ENCODE measurements at regions not wholly inside any gene's neighbourhood (a gene's known extent, or its start where the extent isn't known, plus 50 kb on each side); places are given as distances from the start of the nearest gene placed in this dataset.
"Not testable (repeated sequence)": the region's sequence is repeated elsewhere in the genome, so short reads cannot be mapped to it uniquely, and the experiment has no call there.

GRCh38 chr11:81967242-81967641, 766.4 kb downstream of the FAM181B start:
- TF ChIP-seq, protein P1, sequence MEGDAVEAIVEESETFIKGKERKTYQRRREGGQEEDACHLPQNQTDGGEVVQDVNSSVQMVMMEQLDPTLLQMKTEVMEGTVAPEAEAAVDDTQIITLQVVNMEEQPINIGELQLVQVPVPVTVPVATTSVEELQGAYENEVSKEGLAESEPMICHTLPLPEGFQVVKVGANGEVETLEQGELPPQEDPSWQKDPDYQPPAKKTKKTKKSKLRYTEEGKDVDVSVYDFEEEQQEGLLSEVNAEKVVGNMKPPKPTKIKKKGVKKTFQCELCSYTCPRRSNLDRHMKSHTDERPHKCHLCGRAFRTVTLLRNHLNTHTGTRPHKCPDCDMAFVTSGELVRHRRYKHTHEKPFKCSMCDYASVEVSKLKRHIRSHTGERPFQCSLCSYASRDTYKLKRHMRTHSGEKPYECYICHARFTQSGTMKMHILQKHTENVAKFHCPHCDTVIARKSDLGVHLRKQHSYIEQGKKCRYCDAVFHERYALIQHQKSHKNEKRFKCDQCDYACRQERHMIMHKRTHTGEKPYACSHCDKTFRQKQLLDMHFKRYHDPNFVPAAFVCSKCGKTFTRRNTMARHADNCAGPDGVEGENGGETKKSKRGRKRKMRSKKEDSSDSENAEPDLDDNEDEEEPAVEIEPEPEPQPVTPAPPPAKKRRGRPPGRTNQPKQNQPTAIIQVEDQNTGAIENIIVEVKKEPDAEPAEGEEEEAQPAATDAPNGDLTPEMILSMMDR (IDR thresholded peaks at IDR 0.05; ENCODE audit: low read depth, low read length), result no peak
- CTCF ChIA-PET, result no interaction called here

DNA sequence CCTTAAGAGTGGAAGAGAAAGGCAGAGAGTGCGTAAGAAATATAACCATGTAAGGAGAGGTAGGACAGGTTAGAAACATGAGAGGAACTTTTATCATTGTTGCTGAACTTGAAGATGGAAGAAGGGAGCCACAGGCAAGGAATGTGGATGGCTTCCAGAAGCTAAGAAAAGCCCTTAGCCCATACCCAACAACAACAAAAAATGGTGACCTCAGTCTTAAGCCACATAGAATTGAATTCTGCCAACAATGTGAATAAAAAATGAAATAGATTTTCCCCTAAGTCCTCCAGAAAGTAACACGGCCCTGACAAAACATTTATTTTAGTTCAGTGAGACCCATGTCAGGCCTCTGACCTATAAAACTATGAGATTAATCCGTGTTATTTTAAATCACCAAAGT, 767.3 kb downstream of the FAM181B start:
- Histone ChIP-seq H3K9me3 (ENCODE audit: control insufficient read depth, insufficient read depth, low read length) (no peaks in the 10 kb centered on the region), H3K27ac (ENCODE audit: low read depth, low read length) (no peak overlapping the region), H3K4me3 (ENCODE audit: low read depth, low read length) (no peak overlapping the region), H3K27me3 (ENCODE audit: control insufficient read depth, insufficient read depth, low read length) (no peaks in the 10 kb centered on the region)
- ChIA-PET POLR2A (no interaction called here), CTCF (no interaction called here)
- DNase-seq (ENCODE audit: low read depth, low spot score), result no peak
- TF ChIP-seq, protein P1 (IDR thresholded peaks at IDR 0.05; ENCODE audit: low read depth, low read length), result no peak

More at GRCh38 chr11:81967242-81967641, 766.4 kb downstream of the FAM181B start:
- no peak for DNase-seq (ENCODE audit: low read depth, low spot score)
- Histone ChIP-seq H3K27me3 (ENCODE audit: control insufficient read depth, insufficient read depth, low read length) (no peaks in the 10 kb centered on the region), H3K9me3 (ENCODE audit: control insufficient read depth, insufficient read depth, low read length) (no peaks in the 10 kb centered on the region), H3K27ac (ENCODE audit: low read depth, low read length) (no peak overlapping the region), H3K4me3 (ENCODE audit: low read depth, low read length) (no peak overlapping the region)
- POLR2A ChIA-PET, result no interaction called here

DNA sequence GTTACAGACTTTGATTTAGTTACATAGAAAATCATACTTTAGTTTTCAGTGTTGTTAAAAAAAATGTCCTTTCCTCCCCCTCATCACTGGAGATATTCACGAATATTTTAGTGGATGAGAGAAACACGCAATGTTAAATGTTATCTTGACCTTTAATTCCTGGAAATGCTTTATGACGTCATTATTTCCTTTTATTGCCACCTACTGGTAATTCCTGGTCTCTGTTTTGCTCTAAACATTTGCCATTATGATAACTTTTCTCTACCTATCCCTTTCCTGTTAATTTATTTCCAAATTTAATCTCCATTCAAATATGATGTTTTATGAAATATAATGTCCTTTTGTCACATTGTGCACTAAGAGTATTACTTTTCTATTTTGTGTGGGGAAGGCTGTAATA, 770.6 kb downstream of the FAM181B start:
- ChIA-PET POLR2A (no interaction called here), CTCF (no interaction called here)

DNA sequence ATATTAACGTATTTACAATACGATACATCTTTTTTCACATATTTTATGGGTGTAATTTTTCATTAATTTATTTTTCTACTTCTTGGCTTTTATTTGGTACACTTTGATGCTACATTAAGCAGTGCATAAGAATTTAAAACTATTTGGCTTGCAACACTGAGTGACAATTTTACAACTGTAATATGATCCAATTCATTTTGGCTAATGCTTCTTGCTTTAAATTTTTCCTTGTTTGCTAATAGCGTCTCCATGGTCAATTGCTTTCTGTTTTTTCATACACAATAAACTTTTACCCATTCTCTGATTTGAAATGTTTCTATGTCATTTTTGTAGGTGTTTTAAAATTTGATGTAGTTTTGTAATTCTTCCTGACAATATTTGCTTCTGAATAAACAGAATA, 773.2 kb downstream of the FAM181B start:
- no peak overlapping the region for H3K4me3 ChIP-seq (ENCODE audit: low read depth, low read length)
- TF ChIP-seq, protein P1 (IDR thresholded peaks at IDR 0.05; ENCODE audit: low read depth, low read length), result no peak
- ChIA-PET CTCF (no interaction called here), POLR2A (no interaction called here)
- no peaks in the 10 kb centered on the region for H3K27me3 ChIP-seq (ENCODE audit: control insufficient read depth, insufficient read depth, low read length)
- H3K9me3 ChIP-seq (ENCODE audit: control insufficient read depth, insufficient read depth, low read length), result no peaks in the 10 kb centered on the region
- H3K27ac ChIP-seq (ENCODE audit: low read depth, low read length), result no peak overlapping the region
- DNase-seq (ENCODE audit: low read depth, low spot score), result no peak

More for the DNA sequence above, 770.6 kb downstream of the FAM181B start:
- TF ChIP-seq, protein P1 (IDR thresholded peaks at IDR 0.05; ENCODE audit: low read depth, low read length), result no peak
- Histone ChIP-seq H3K4me3 (ENCODE audit: low read depth, low read length) (no peak overlapping the region), H3K27ac (ENCODE audit: low read depth, low read length) (no peak overlapping the region), H3K9me3 (ENCODE audit: control insufficient read depth, insufficient read depth, low read length) (no peaks in the 10 kb centered on the region), H3K27me3 (ENCODE audit: control insufficient read depth, insufficient read depth, low read length) (no peaks in the 10 kb centered on the region)
- DNase-seq (ENCODE audit: low read depth, low spot score), result no peak

GRCh38 chr11:81959341-81959740, 774.3 kb downstream of the FAM181B start:
- no peak for DNase-seq (ENCODE audit: low read depth, low spot score)
- Histone ChIP-seq H3K9me3 (ENCODE audit: control insufficient read depth, insufficient read depth, low read length) (no peaks in the 10 kb centered on the region), H3K4me3 (ENCODE audit: low read depth, low read length) (no peak overlapping the region), H3K27me3 (ENCODE audit: control insufficient read depth, insufficient read depth, low read length) (no peaks in the 10 kb centered on the region), H3K27ac (ENCODE audit: low read depth, low read length) (no peak overlapping the region)
- ChIA-PET CTCF (no interaction called here), POLR2A (no interaction called here)
- TF ChIP-seq, protein P1 (IDR thresholded peaks at IDR 0.05; ENCODE audit: low read depth, low read length), result no peak

DNA sequence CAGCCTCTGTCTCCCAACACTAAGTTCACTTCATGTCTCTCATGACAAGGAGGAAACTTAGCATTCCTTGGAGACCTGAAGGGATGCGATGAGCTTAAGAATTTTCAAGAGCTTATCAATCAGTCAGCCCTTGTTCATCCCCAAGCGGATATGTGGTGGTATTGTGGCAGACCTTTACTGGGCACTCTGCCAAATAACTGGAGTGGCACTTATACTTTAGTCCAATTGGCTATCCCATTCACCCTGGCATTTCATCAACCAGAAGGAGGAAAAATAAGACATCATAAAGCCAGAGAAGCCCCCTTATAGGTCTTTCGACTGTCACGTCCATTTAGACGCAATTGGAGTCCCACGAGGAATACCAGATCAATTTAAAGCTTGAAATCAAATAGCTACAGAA, 779.4 kb downstream of the FAM181B start:
- H3K9me3 ChIP-seq (ENCODE audit: control insufficient read depth, insufficient read depth, low read length); H3K27ac ChIP-seq (ENCODE audit: low read depth, low read length); POLR2A ChIA-PET; DNase-seq (ENCODE audit: low read depth, low spot score); CTCF ChIA-PET; H3K27me3 ChIP-seq (ENCODE audit: control insufficient read depth, insufficient read depth, low read length); H3K4me3 ChIP-seq (ENCODE audit: low read depth, low read length): not testable (repeated sequence)
